Cardiac muscle cell (in vitro differentiated cells and primary cell): ENCODE measurements at regions not wholly inside any gene's neighbourhood (a gene's known extent, or its start where the extent isn't known, plus 50 kb on each side); places are given as distances from the start of the nearest gene placed in this dataset.

Source experiments
- DNase-seq, 2 donors: peaks; one replicate each; pipeline versions ENCODE4 v3.0.0 to v3.0.0-alpha.2; 2010 to 2017; ENCODE audit warnings: low read depth in 1 of 2, low spot score in 1 of 2
- H3K27ac ChIP-seq: fragments of 200-600 bp; sonication (generic); 2 replicates; pipeline ENCODE4 v1.5.1; 2016
- H3K27me3 ChIP-seq: fragments of 200-600 bp; sonication (generic); 2 replicates; pipeline ENCODE4 v1.6.0; 2016; ENCODE audit warnings: control low read depth
- H3K36me3 ChIP-seq: fragments of 200-600 bp; sonication (generic); 2 replicates; pipeline ENCODE4 v1.5.1; 2016; ENCODE audit warnings: control low read depth
- H3K4me1 ChIP-seq: fragments of 200-600 bp; sonication (generic); 2 replicates; pipeline ENCODE4 v1.8.1; 2017; ENCODE audit warnings: low read depth, mild to moderate bottlenecking, mixed run types
- H3K4me3 ChIP-seq: fragments of 200-600 bp; sonication (generic); 2 replicates; pipeline ENCODE4 v1.5.1; 2016; ENCODE audit warnings: mild to moderate bottlenecking
- H3K9me3 ChIP-seq: fragments of 200-600 bp; sonication (generic); 2 replicates; pipeline ENCODE4 v1.5.1; 2017; ENCODE audit warnings: low read depth, mild to moderate bottlenecking, control low read depth
- CTCF ChIP-seq: IDR thresholded peaks from 2 replicates; pipeline ENCODE4 v1.5.1; 2012; ENCODE audit warnings: low read depth, mild to moderate bottlenecking, low read length

DNA sequence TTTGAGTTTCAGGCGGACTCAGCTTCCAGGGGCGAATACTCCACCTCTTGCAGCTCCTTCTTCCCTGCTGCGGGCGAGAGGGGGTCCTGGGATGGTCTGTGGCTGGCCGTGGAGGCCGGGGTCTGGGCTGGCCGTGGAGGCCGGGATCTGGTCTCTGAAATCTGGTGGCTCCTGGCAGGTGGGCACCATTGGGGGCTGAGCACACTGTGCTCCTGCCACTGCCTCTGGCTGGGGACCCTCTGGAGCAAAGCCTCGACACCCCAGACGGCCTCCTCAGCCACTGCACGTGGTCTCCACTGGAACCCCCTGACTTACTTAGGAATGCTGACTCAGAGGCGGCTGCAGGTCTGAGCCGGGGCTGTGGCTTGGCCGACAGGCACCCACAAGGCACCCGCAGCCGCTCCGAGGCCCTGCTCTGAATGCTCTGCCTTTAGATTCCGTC is 100.1 kb upstream of the ALKAL2 start:
- Histone ChIP-seq H3K27ac (no peak overlapping the region), H3K27me3 (no peaks in the 10 kb centered on the region), H3K4me1 (no peaks in the 10 kb centered on the region), H3K9me3 (no peaks in the 10 kb centered on the region), H3K36me3 (no peaks in the 10 kb centered on the region), H3K4me3 (no peak overlapping the region)
- TF ChIP-seq CTCF: no peak
- DNase-seq: no peak

DNA sequence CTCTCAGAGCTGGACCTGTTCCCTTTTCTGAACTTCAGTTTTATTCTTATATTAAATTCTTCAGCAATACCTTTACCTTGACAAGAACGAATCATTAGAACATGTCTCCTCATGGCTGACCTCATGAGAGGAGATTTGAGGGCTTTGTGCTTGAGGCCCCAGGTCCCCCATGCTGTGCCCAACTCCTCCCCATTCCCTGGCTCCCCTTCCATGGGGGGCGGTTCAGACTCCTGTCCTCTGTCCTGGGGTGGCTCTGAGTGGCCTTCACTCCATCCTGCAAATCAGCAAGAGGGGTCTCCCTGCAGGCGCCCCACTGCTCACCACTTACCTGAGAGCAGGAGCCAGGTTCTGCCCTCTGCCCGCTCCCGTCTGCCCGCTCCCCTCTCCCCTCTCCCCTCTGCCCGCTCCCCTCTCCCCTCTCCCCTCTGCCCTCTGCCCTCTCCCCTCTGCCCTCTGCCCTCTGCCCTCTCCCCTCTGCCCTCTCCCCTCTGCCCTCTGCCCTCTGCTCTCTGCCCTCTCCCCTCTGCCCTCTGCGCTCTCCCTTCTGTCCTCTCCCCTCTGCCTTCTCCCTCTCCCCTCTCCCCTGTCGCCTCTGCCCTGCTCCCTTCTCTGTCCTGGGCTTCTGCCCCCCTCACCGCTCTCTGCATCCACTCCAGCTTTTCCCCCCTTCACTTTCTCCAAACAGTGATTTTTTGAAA is 98.7 kb upstream of the ALKAL2 start:
- Histone ChIP-seq H3K27me3 (peaks cover 12% of the 10 kb centered on the region), H3K27ac (no peak overlapping the region), H3K9me3 (no peaks in the 10 kb centered on the region), H3K4me3 (no peak overlapping the region), H3K4me1 (no peaks in the 10 kb centered on the region), H3K36me3 (no peaks in the 10 kb centered on the region)
- no peak for DNase-seq
- TF ChIP-seq CTCF: no peak

GRCh38 chr2:385785-386184 is 97.9 kb upstream of the ALKAL2 start:
- H3K9me3 ChIP-seq: no peaks in the 10 kb centered on the region
- no peak overlapping the region for H3K27ac ChIP-seq
- TF ChIP-seq CTCF: no peak
- H3K4me1 ChIP-seq: no peaks in the 10 kb centered on the region
- H3K36me3 ChIP-seq: no peaks in the 10 kb centered on the region
- no peak overlapping the region for H3K4me3 ChIP-seq
- no peak for DNase-seq
- peaks cover 15% of the 10 kb centered on the region for H3K27me3 ChIP-seq

GRCh38 chr2:385061-385460 is 97.2 kb upstream of the ALKAL2 start:
- Histone ChIP-seq H3K27ac (no peak overlapping the region), H3K9me3 (no peaks in the 10 kb centered on the region)

GRCh38 chr2:383888-384287 is 96.0 kb upstream of the ALKAL2 start:
- no peak for DNase-seq
- peaks cover 15% of the 10 kb centered on the region for H3K27me3 ChIP-seq
- no peaks in the 10 kb centered on the region for H3K9me3 ChIP-seq
- no peak overlapping the region for H3K4me3 ChIP-seq
- H3K36me3 ChIP-seq: no peaks in the 10 kb centered on the region
- no peak for TF ChIP-seq CTCF
- H3K27ac ChIP-seq: no peak overlapping the region
- no peaks in the 10 kb centered on the region for H3K4me1 ChIP-seq

More at GRCh38 chr2:385061-385460, 97.2 kb upstream of the ALKAL2 start:
- Histone ChIP-seq H3K4me1 (no peaks in the 10 kb centered on the region), H3K4me3 (no peak overlapping the region), H3K27me3 (peaks cover 15% of the 10 kb centered on the region), H3K36me3 (no peaks in the 10 kb centered on the region)
- no peak for TF ChIP-seq CTCF
- DNase-seq: no peak

- no peaks in the 10 kb centered on the region for H3K4me1 ChIP-seq
- no peak overlapping the region for H3K27ac ChIP-seq
- no peak for TF ChIP-seq CTCF
- DNase-seq: peak in 1 of 2 donors; percentile 17
- peaks cover 15% of the 10 kb centered on the region for H3K27me3 ChIP-seq
- H3K4me3 ChIP-seq: no peak overlapping the region
- no peaks in the 10 kb centered on the region for H3K9me3 ChIP-seq
- no peaks in the 10 kb centered on the region for H3K36me3 ChIP-seq
These were observed 95.3 kb upstream of the ALKAL2 start for GRCh38 chr2:383178-383577.
